Activated T-cell treated with anti-CD3 and anti-CD28 coated beads, Interleukin-2, amount 50 U/mL, for 24 hours (primary cell): ENCODE measurements at regions not wholly inside any gene's neighbourhood (a gene's known extent, or its start where the extent isn't known, plus 50 kb on each side); places are given as distances from the start of the nearest gene placed in this dataset.

Source experiments
- DNase-seq: peaks from one replicate; pipeline ENCODE4 v3.0.0-alpha.2; 2020
- H3K27ac Mint-ChIP-seq: 2 replicates; pipeline ENCODE4 v1.8.0; 2020; ENCODE audit warnings: mild to moderate bottlenecking, mixed read lengths
- H3K27me3 Mint-ChIP-seq: 2 replicates; pipeline ENCODE4 v1.8.0; 2020; ENCODE audit warnings: mixed read lengths
- H3K36me3 Mint-ChIP-seq: 2 replicates; pipeline ENCODE4 v1.8.0; 2020; ENCODE audit warnings: low read depth, mixed read lengths
- H3K4me1 Mint-ChIP-seq: 2 replicates; pipeline ENCODE4 v1.8.0; 2020; ENCODE audit warnings: low read depth, mixed read lengths
- H3K4me3 Mint-ChIP-seq: 2 replicates; pipeline ENCODE4 v1.8.0; 2020; ENCODE audit warnings: mild to moderate bottlenecking, moderate library complexity, mixed read lengths
- H3K9me3 Mint-ChIP-seq: 2 replicates; pipeline ENCODE4 v1.8.0; 2020; ENCODE audit warnings: mixed read lengths

DNA sequence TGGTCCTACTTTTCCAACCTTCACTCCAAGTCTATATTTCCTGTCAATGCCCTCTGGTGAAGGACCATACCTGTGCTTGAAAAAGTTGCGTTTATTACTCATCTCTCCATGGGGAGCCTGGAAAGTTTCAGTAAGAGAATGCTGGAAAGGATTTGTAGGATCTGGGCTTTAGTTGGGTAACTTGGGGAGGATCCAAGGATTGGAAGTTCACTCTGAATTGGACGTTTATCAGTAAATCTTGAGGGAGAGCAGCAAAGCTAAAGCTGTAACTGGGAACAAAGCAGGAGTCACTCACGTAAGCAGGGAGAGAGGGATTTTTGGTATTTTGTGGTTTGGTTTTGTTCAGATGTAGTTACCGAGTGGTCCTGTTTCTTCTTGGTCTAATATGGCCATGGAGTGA, 51.4 kb upstream of the NPVF start:
- H3K9me3 Mint-ChIP-seq = no peaks in the 10 kb centered on the region
- H3K4me1 Mint-ChIP-seq = peaks cover 4% of the 10 kb centered on the region
- H3K27ac Mint-ChIP-seq = no peak overlapping the region
- no peak overlapping the region for H3K4me3 Mint-ChIP-seq
- H3K27me3 Mint-ChIP-seq = peaks cover 12% of the 10 kb centered on the region
- H3K36me3 Mint-ChIP-seq = no peaks in the 10 kb centered on the region
- no peak for DNase-seq

DNA sequence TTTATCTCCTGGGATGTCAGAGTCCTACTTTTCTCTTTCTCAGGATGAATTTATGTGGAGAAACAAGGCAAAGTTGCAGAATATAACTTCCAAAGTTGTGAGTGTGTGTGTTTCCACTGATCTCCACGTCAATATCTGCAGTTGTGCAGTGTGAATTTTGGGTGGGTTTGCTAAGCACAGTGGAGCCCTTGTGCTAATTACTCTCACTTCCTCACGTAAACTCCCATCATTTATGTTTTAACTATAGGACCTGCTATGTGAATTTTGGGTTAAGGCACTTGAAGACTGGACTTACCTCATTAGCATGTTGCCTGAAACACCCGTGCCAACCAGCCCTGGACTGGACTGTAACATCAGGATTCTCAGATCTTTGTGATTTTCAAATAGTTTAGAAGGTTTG, 51.9 kb upstream of the NPVF start:
- H3K9me3 Mint-ChIP-seq = no peaks in the 10 kb centered on the region
- DNase-seq = no peak
- no peak overlapping the region for H3K4me3 Mint-ChIP-seq
- H3K36me3 Mint-ChIP-seq = no peaks in the 10 kb centered on the region
- no peak overlapping the region for H3K27ac Mint-ChIP-seq
- peaks cover 12% of the 10 kb centered on the region for H3K27me3 Mint-ChIP-seq
- H3K4me1 Mint-ChIP-seq = peaks cover 4% of the 10 kb centered on the region

DNA sequence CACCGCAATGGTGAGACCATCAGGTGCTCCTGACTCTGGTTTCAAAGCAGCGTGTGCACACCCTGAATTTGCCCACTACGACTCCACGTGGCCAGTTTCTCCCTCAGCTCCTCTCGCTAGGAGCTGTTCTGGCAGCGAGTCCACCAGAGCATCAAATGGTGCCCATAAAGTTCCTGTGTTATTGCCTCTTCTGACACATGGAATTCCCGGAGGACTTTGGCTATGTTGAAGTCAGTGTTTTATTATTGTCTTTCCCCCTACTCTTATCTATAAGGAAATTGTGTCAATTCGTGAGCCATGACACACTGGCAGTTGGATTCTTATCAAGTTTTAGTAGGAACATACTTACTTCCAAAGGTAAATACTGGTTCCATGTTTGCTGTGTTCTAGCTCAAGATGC, 53.9 kb upstream of the NPVF start:
- no peak overlapping the region for H3K27ac Mint-ChIP-seq
- H3K9me3 Mint-ChIP-seq = no peaks in the 10 kb centered on the region
- peaks cover 12% of the 10 kb centered on the region for H3K27me3 Mint-ChIP-seq
- DNase-seq = no peak
- H3K36me3 Mint-ChIP-seq = no peaks in the 10 kb centered on the region
- H3K4me1 Mint-ChIP-seq = peaks cover 4% of the 10 kb centered on the region
- no peak overlapping the region for H3K4me3 Mint-ChIP-seq

DNA sequence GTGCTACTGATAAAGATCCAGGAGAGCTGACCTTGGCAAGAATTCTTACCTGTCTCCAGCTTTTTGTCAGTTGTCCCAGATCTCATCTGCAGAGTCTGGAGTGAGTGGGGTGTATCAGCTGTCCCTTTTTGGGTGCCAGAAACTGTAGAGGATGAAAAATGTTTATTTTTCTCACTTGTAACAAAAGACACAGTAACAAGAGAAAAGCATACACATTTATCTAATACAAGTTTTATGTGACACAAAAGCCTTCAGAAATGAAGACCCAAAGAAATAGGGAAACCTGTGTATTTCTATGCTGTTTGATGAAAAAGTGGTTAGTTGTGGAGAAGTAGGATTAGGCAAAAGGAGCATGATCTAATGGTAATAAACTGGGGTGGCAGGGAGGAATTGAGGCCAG, 58.5 kb upstream of the NPVF start:
- Mint-ChIP-seq H3K27me3 (no peaks in the 10 kb centered on the region), H3K9me3 (no peaks in the 10 kb centered on the region), H3K36me3 (no peaks in the 10 kb centered on the region), H3K4me1 (no peaks in the 10 kb centered on the region), H3K27ac (no peak overlapping the region), H3K4me3 (no peak overlapping the region)
- no peak for DNase-seq

DNA sequence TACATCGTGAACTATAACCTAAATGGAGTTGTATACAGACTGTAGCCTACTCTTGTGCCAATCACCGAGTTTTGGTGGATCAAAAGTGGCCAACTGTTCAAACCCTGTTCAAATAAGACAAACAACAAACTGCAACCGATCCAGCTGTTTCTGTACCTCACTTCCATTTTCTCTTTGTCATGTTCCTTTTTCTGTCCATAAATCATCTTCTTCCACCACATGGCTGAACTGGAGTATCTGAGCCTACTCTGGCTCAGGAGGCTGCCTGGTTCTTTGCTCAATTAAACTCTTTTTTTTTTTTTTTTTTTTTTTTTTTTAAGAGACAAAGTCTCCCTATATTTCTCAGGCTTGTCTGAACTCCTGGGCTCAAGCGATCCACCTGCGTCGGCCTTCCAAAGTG, 59.0 kb upstream of the NPVF start:
- H3K36me3 Mint-ChIP-seq = no peaks in the 10 kb centered on the region
- H3K4me3 Mint-ChIP-seq = no peak overlapping the region
- no peaks in the 10 kb centered on the region for H3K9me3 Mint-ChIP-seq
- H3K4me1 Mint-ChIP-seq = no peaks in the 10 kb centered on the region
- no peak overlapping the region for H3K27ac Mint-ChIP-seq
- DNase-seq = no peak
- no peaks in the 10 kb centered on the region for H3K27me3 Mint-ChIP-seq

DNA sequence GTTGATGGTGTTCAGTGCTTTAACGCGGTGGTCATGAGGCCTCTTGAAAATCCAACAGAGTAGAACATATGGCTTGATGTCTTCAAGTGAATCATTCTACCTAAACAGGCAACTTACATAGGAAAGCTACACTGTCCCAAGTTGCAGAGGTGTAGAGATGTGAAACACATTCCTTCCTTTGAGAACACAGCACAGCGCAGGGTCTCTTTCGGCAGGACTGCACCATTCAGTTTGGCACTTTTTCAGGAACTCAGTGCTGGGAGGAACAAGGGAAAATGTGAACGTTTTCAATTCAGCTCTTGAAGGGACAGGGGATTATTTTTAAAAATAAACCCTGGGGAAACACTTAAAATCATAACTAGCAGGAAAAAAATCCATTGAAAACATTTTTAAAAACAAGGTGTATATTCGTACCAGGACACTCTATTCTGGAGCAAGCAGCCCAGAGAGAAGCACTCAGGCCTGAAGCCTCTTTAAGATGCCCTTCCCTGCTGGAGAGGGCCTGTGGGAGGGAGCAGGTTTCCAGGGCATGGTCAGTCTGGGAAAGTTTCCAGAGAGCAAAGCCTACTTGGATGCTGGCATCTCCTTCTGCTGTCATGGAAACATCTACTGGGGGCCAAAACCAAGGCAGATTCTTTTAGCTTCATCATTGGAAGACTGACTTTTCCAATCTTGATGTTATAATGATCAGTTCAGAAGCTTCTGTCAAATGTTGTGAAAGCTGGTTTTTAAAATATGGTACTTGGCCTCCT, 60.4 kb upstream of the NPVF start:
- Mint-ChIP-seq H3K36me3 (no peaks in the 10 kb centered on the region), H3K4me1 (no peaks in the 10 kb centered on the region), H3K4me3 (no peak overlapping the region)

DNA sequence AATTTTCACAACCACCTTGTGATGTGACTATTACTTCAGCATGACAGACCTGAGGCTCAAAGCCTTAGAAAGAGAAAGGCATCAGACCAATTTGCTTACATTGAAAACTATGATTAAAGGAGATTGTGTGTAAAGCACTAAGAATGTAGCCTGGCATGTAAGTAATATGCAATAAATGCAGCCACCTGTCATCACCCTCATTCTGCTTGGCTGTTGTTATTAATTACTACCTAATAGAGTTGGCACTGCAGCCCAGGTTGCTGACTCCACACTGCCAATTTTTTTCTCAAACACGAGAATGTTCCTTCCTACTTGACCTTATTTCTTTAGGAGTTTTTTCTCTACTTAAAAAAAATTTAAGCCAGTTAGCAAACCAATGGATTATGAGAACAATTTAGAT, 61.2 kb upstream of the NPVF start:
- H3K27ac Mint-ChIP-seq = no peak overlapping the region
- no peak for DNase-seq
- no peak overlapping the region for H3K4me3 Mint-ChIP-seq
- no peaks in the 10 kb centered on the region for H3K27me3 Mint-ChIP-seq
- no peaks in the 10 kb centered on the region for H3K4me1 Mint-ChIP-seq
- H3K9me3 Mint-ChIP-seq = no peaks in the 10 kb centered on the region
- no peaks in the 10 kb centered on the region for H3K36me3 Mint-ChIP-seq

More for the DNA sequence above, 60.4 kb upstream of the NPVF start:
- no peaks in the 10 kb centered on the region for H3K9me3 Mint-ChIP-seq
- no peak overlapping the region for H3K27ac Mint-ChIP-seq
- H3K27me3 Mint-ChIP-seq = no peaks in the 10 kb centered on the region
- no peak for DNase-seq

DNA sequence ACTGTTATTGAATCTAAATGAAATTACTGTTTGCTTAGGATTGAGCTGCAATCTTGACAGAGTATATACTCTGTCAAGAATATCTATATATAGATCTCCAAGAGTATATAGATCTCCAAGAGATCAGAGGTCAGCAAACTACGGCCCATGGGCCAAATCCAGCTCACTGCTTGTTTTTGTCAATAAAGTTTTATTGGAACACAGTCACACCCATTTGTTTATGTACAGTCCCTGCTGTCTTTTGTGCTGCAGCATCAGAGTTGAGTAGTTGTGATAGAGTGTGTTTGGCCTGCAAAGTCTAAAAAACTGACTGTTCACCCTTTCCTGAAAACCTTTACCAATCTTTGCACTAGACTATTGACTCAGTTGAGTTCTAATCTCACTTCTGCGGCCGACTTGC, 66.3 kb upstream of the NPVF start:
- no peak for DNase-seq
- no peak overlapping the region for H3K27ac Mint-ChIP-seq
- no peaks in the 10 kb centered on the region for H3K4me1 Mint-ChIP-seq
- no peaks in the 10 kb centered on the region for H3K36me3 Mint-ChIP-seq
- no peaks in the 10 kb centered on the region for H3K9me3 Mint-ChIP-seq
- H3K4me3 Mint-ChIP-seq = no peak overlapping the region
- H3K27me3 Mint-ChIP-seq = no peaks in the 10 kb centered on the region

DNA sequence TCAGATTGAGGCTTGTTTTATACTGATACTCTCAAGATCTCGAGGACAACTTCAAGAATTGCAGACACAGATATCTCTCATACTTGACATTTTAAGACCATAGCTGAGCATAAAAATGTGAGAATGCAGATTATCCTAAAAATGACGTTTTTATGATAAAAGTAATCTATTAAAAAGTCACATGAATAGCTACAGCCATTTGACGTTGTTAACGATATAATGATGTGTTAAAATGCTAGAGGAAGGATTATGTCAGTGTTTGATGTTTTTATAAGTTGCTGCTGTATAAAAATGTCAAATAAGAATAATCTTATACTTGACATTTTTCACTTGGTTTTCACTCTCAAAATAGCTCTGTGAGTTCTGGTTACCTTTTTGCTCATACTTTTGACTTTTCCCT, 67.1 kb upstream of the NPVF start:
- H3K4me3 Mint-ChIP-seq = no peak overlapping the region
- H3K36me3 Mint-ChIP-seq = no peaks in the 10 kb centered on the region
- no peaks in the 10 kb centered on the region for H3K9me3 Mint-ChIP-seq
- no peaks in the 10 kb centered on the region for H3K4me1 Mint-ChIP-seq
- no peak for DNase-seq
- no peaks in the 10 kb centered on the region for H3K27me3 Mint-ChIP-seq
- no peak overlapping the region for H3K27ac Mint-ChIP-seq

DNA sequence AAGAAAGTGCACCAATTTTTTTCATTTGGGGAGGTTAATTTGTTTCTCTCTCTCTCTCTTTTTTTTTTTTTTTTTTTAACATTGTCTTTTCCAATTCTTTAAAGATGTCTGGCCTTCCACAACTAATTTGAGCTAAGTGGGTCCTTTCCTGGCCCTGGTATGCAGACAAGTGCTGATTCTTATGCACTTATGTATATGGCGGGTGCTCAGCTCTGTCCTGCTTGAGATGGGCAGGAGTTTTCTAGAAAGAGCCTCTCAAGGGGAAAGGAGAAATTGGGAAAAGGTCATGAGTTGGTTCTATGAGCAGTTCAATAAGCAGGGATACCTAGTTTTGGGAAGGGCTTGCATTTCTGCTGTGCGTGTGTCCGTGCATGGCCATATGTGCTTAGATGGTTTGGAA, 67.8 kb upstream of the NPVF start:
- no peaks in the 10 kb centered on the region for H3K27me3 Mint-ChIP-seq
- no peaks in the 10 kb centered on the region for H3K36me3 Mint-ChIP-seq
- DNase-seq = no peak
- no peak overlapping the region for H3K27ac Mint-ChIP-seq
- no peak overlapping the region for H3K4me3 Mint-ChIP-seq
- no peaks in the 10 kb centered on the region for H3K4me1 Mint-ChIP-seq
- no peaks in the 10 kb centered on the region for H3K9me3 Mint-ChIP-seq

DNA sequence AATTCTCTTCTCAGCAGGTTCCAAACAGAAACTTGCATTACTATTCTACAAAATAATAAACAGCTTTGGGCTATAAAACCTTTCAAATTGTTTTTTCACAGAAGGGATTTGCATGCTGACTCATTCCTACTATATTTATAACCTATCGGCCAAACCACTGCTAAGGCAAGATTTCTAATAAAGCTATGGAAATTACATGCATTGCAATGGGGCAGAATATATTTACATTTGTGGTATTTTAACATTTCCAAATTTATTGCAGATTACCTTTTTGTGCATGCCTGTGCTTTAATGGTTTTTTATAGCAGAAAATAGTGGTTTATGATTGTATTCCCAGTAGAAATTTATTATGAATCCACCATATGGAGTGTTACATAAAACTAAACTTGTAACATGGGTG, 69.0 kb upstream of the NPVF start:
- Mint-ChIP-seq H3K36me3 (no peaks in the 10 kb centered on the region), H3K9me3 (no peaks in the 10 kb centered on the region), H3K4me1 (no peaks in the 10 kb centered on the region), H3K27me3 (no peaks in the 10 kb centered on the region), H3K4me3 (no peak overlapping the region), H3K27ac (no peak overlapping the region)
- no peak for DNase-seq

DNA sequence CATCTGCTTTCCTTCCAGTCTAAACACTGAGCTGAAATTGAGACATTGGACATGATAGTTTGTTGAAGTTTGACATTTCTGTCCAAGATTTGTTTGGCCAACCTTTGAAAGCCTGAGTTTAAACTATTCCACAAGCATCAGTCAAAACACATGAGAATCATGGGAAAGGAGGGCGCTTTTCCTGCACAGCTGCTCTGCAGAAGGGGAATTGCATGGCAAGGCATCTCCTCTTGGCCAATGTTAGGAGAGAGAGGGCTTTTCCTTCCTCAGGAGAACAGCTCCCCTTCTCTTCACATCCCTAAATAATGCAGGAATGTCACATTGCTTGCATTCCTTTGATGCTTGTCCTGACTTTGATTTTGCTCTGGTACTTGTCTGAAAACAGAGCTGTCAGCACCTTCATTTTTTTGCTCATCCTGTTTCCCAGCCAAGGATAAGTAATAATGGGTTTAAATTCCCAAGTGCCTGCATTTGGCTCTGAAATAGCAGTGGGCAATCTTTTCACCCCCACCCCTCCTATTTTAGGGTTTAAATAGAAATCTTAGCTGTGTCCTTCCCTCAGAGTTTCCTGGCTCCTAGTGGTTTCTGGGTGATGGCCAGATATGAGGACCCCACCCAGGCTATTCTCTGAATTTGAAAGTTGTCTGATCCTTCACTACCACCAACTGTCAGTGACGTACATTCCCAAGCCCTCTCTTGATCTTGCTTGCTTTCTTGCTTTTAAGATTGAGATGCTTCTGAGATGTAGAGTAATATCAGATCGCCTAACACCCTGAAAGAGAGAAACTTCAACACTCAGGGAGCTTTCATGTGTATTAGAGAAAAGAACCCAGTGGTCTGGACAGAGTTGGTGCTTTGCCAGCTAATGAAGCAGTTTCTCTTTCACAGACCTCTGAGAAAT, 75.2 kb upstream of the NPVF start:
- Mint-ChIP-seq H3K27me3 (peaks cover 16% of the 10 kb centered on the region), H3K27ac (no peak overlapping the region), H3K4me3 (no peak overlapping the region), H3K4me1 (no peaks in the 10 kb centered on the region), H3K36me3 (no peaks in the 10 kb centered on the region), H3K9me3 (no peaks in the 10 kb centered on the region)
- DNase-seq = no peak

DNA sequence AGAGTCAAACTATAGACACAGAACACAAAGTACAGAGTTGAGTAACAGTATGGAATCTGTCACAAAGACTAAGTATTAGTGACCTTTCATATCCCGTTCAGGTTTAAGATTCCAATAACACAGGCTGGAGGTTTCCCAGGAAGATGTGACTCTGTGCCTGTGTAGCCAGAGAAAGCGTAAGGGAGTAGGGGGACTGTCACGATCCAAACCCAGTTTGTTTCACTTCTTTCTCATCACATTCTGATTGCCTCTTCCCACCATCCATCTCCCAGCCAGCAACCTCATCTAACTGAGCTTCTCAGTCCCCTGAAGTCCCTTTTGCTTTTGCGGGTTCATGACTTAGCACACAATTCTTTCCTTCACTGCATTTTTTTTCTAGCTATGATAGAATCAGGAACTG, 76.4 kb upstream of the NPVF start:
- no peaks in the 10 kb centered on the region for H3K4me1 Mint-ChIP-seq
- no peak overlapping the region for H3K4me3 Mint-ChIP-seq
- no peaks in the 10 kb centered on the region for H3K9me3 Mint-ChIP-seq
- no peak for DNase-seq
- peaks cover 16% of the 10 kb centered on the region for H3K27me3 Mint-ChIP-seq
- no peaks in the 10 kb centered on the region for H3K36me3 Mint-ChIP-seq
- no peak overlapping the region for H3K27ac Mint-ChIP-seq

DNA sequence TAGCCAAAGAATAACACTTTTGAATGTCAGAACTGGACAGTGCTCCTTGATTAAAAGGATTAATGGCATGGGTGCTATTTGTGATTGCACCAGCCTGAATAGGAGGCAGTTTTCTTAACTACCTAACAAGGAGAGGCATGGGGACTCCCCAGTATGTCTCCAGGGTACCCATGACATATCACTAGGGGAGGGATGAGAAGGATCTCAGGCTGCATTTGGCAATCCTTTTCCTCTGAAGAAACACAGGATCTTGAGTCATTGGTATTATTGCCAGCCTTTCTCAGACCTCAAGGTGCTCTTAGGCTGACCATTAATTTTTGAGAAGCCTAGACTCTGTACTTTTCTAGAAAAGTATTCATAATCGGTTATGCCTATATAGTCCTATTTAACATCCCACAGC, 77.5 kb upstream of the NPVF start:
- Mint-ChIP-seq H3K36me3 (no peaks in the 10 kb centered on the region), H3K4me3 (no peak overlapping the region), H3K27ac (no peak overlapping the region), H3K27me3 (peaks cover 16% of the 10 kb centered on the region), H3K9me3 (no peaks in the 10 kb centered on the region), H3K4me1 (no peaks in the 10 kb centered on the region)
- no peak for DNase-seq

DNA sequence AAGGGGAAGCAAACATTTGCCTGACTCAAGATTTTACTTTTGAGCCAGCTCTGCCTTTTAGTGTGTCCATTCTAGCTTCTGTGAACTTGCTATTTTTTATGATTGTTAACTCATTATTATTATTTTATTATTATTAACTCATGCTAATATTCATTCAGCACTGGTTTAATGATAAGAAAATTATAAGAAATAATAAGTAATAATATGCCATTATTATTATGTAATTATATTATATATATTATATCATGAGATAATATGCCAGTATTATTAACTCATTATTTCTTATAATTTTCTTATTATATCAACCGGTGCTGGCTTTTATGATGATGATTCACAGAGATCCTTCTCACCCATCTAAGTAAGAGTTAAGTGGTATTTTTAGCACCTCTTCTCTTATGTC, 79.3 kb upstream of the NPVF start:
- Mint-ChIP-seq H3K4me1 (no peaks in the 10 kb centered on the region), H3K27me3 (peaks cover 16% of the 10 kb centered on the region), H3K36me3 (no peaks in the 10 kb centered on the region), H3K27ac (no peak overlapping the region), H3K4me3 (no peak overlapping the region), H3K9me3 (no peaks in the 10 kb centered on the region)
- DNase-seq = no peak
